ENCODE measurements at regions not wholly inside any gene's neighbourhood (a gene's known extent, or its start where the extent isn't known, plus 50 kb on each side); places are given as distances from the start of the nearest gene placed in this dataset.

- Histone ChIP-seq H3K27me3 (ENCODE audit: insufficient read depth, low read length) (no peaks in the 10 kb centered on the region), H3K9me3 (ENCODE audit: control insufficient read depth, low read depth, low read length) (no peaks in the 10 kb centered on the region), H2BK12ac (ENCODE audit: insufficient read length, low read depth, low read length) (no peak overlapping the region), H4K5ac (ENCODE audit: insufficient read length, low read depth, low read length) (no peak overlapping the region), H2BK15ac (ENCODE audit: low read depth, low read length) (no peak overlapping the region), H3K79me2 (ENCODE audit: insufficient read depth, low read length) (no peaks in the 10 kb centered on the region), H3K9ac (ENCODE audit: extremely low read depth, insufficient read length, low read length) (no peak overlapping the region), H3T11ph (ENCODE audit: low read length) (no peak overlapping the region), H4K8ac (replicated peaks; ENCODE audit: insufficient read length, low read depth, low read length) (no peak overlapping the region), H3K4me1 (ENCODE audit: insufficient read depth, low read length) (no peaks in the 10 kb centered on the region; the same call in 1 of the 2 replicates), H3K79me1 (ENCODE audit: insufficient read depth, low read depth, low read length, poor library complexity, severe bottlenecking) (no peaks in the 10 kb centered on the region), H2BK120ac (ENCODE audit: low read depth, low read length, poor library complexity, severe bottlenecking) (no peak overlapping the region), H4K91ac (ENCODE audit: insufficient read length, low read depth, low read length) (no peak overlapping the region), H2BK20ac (ENCODE audit: low read depth, low read length, poor library complexity, severe bottlenecking) (no peak overlapping the region), H3K23ac (ENCODE audit: insufficient read length, low read depth, low read length) (no peak overlapping the region), H4K20me1 (ENCODE audit: control insufficient read depth, insufficient read depth, insufficient read length) (no peaks in the 10 kb centered on the region), H2AK5ac (ENCODE audit: insufficient read length, low read length) (no peak overlapping the region), H3K4ac (ENCODE audit: low read depth, low read length) (no peak overlapping the region), H2BK5ac (ENCODE audit: insufficient read length, low read length) (no peak overlapping the region), H3K4me2 (ENCODE audit: insufficient read depth, insufficient read length, low read length) (no peak overlapping the region), H3K27ac (ENCODE audit: insufficient read length, low read depth, low read length) (no peak overlapping the region), H3K14ac (ENCODE audit: insufficient read depth, low read length) (no peak overlapping the region), H3K56ac (ENCODE audit: insufficient read length, low read depth, low read length) (no peak overlapping the region), H2AFZ (ENCODE audit: low read length) (no peak overlapping the region), H3K23me2 (ENCODE audit: insufficient read length, low read depth, low read length, poor library complexity, severe bottlenecking) (no peaks in the 10 kb centered on the region), H3K18ac (ENCODE audit: insufficient read length, low read depth, low read length) (no peak overlapping the region)
- no peak overlapping the region for H3K27ac Mint-ChIP-seq
- WGBS (ENCODE audit: extremely low coverage, insufficient read length, low lambda C conversion rate), result no CpG with 5 or more reads among the region's 5 CpGs
- H3K4me1 Mint-ChIP-seq, result peaks cover 12% of the 10 kb centered on the region in 2 experiments
- H3K36me3 Mint-ChIP-seq (ENCODE audit: insufficient read depth in 1 of 3, low read depth in 3 of 3), result no peaks in the 10 kb centered on the region; a peak in 1 of 7 replicates
- DNase-seq, result no peak
- H3K4me3 Mint-ChIP-seq, result no peak overlapping the region
- no peak for TF ChIP-seq CTCF (conservative IDR thresholded peaks at IDR 0.05)
- H3K9me3 Mint-ChIP-seq, result no peaks in the 10 kb centered on the region; a peak in 1 of 5 replicates
- H3K27me3 Mint-ChIP-seq (ENCODE audit: low read depth), result peaks cover 10% of the 10 kb centered on the region
Observed at GRCh38 chr4:10371121-10371520, 86.1 kb downstream of the ZNF518B start.
